Ascending aorta (tissue), 2 donors: ENCODE measurements at regions not wholly inside any gene's neighbourhood (a gene's known extent, or its start where the extent isn't known, plus 50 kb on each side); places are given as distances from the start of the nearest gene placed in this dataset.

Source experiments
- DNase-seq, 2 donors: peaks; one replicate each; pipeline ENCODE4 v3.0.0-alpha.2; 2019; ENCODE audit warnings: low spot score in 2 of 2
- H3K27ac ChIP-seq, 2 donors: fragments of 200-600 bp; sonication (generic); one replicate each; pipeline ENCODE4 v1.5.1; 2016 to 2017; ENCODE audit warnings: mild to moderate bottlenecking in 1 of 2
- H3K27me3 ChIP-seq: fragments of 200-600 bp; sonication (generic); one replicate; pipeline ENCODE4 v1.5.1; 2017
- H3K36me3 ChIP-seq, 2 donors: fragments of 200-600 bp; sonication (generic); one replicate each; pipeline ENCODE4 v1.5.1; 2016
- H3K4me1 ChIP-seq, 2 donors: fragments of 200-600 bp; sonication (generic); one replicate each; pipeline ENCODE4 v1.5.1; 2016 to 2017; ENCODE audit warnings: mild to moderate bottlenecking in 1 of 2
- H3K4me3 ChIP-seq, 2 donors: fragments of 200-600 bp; sonication (generic); one replicate each; pipeline ENCODE4 v1.5.1; 2016 to 2017; ENCODE audit warnings: mild to moderate bottlenecking in 1 of 2
- H3K9me3 ChIP-seq, 2 donors: fragments of 200-600 bp; sonication (generic); one replicate each; pipeline ENCODE4 v1.5.1; 2016
- intact Hi-C: fragments of 100-400 bp; cut with DNase I; formaldehyde crosslinking; loops from one replicate; pipeline ENCODE4 v1.15.1; 2023
- TF ChIP-seq, protein P1 (sequence below), 3 experiments: fragments of 200-600 bp in 2 of 3; fragments of 450-650 bp in 1 of 3; sonication (generic) in 2 of 3; IDR thresholded peaks; one replicate each; pipeline ENCODE4 v1.5.1; 2016 to 2019; ENCODE audit warnings: antibody characterized with exemption in 3 of 3, mild to moderate bottlenecking in 1 of 3, moderate library complexity in 1 of 3

DNA sequence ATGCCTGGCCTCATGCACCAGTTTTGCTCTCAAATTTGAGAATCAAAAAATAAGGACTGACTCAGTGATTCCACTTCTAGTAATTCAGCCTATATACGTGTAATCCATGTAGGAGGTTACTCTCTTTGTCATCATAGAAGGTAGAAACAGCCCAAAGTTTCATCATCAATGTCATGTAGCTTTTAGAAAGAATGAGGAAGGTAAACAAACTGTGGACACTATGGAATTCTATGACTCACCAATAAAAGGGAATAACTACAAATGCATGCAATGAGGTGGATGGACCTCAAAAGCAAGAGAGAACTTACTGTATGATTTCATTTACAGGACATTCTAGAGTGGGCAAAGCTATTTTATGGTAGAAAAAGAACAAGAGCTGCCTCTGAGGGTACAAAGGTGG is 93.2 kb upstream of the LRIG1 start:
- Histone ChIP-seq H3K36me3 (no peaks in the 10 kb centered on the region), H3K4me3 (no peak overlapping the region), H3K27me3 (no peaks in the 10 kb centered on the region), H3K9me3 (no peaks in the 10 kb centered on the region), H3K27ac (no peak overlapping the region), H3K4me1 (peaks cover 0 to 2% of the 10 kb centered on the region in 2 donors)
- intact Hi-C loops, result loop anchor here (5.0 to 10.0 kb wide), 2 partner anchors 89 to 177 kb away; partner anchors contain the start of gene LRIG1
- TF ChIP-seq, protein P1, sequence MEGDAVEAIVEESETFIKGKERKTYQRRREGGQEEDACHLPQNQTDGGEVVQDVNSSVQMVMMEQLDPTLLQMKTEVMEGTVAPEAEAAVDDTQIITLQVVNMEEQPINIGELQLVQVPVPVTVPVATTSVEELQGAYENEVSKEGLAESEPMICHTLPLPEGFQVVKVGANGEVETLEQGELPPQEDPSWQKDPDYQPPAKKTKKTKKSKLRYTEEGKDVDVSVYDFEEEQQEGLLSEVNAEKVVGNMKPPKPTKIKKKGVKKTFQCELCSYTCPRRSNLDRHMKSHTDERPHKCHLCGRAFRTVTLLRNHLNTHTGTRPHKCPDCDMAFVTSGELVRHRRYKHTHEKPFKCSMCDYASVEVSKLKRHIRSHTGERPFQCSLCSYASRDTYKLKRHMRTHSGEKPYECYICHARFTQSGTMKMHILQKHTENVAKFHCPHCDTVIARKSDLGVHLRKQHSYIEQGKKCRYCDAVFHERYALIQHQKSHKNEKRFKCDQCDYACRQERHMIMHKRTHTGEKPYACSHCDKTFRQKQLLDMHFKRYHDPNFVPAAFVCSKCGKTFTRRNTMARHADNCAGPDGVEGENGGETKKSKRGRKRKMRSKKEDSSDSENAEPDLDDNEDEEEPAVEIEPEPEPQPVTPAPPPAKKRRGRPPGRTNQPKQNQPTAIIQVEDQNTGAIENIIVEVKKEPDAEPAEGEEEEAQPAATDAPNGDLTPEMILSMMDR (IDR thresholded peaks at IDR 0.05), result no peak
- DNase-seq, result no peak

DNA sequence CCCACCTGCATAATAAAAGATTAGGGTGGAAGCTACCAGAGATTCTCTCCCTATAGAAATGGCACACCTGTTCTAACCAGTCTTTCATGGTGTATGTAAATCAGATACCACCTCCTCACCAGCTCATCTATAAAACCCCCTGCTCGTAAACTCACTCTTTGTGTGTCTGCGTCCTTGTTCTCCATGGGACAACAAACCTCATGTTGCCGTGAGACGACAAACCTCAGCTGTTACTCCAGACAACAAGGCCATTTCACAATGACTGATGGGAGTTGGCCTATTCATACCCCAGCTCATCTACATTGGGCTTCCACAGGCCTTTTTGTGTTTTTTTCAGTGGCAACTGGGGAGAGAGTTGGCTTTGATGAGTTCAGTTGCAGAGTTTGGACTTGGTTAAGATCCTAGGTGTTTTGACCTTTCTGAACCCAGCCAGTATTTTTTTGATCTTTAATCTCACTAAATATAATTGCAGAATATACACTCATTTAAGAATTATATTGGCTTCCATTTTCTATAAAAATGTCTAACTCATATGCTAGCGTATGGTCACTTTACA is 96.6 kb upstream of the LRIG1 start:
- Histone ChIP-seq H3K27me3 (no peaks in the 10 kb centered on the region), H3K9me3 (no peaks in the 10 kb centered on the region), H3K27ac (peak overlapping the region in 1 of 2 donors; percentile 31), H3K4me1 (peaks cover 0 to 2% of the 10 kb centered on the region in 2 donors), H3K4me3 (no peak overlapping the region), H3K36me3 (no peaks in the 10 kb centered on the region)
- intact Hi-C loops, result loop anchor here (10.0 kb wide), 1 partner anchor 93 kb away; the partner anchor contains the start of gene LRIG1
- TF ChIP-seq, protein P1 (IDR thresholded peaks at IDR 0.05), result no peak
- no peak for DNase-seq

DNA sequence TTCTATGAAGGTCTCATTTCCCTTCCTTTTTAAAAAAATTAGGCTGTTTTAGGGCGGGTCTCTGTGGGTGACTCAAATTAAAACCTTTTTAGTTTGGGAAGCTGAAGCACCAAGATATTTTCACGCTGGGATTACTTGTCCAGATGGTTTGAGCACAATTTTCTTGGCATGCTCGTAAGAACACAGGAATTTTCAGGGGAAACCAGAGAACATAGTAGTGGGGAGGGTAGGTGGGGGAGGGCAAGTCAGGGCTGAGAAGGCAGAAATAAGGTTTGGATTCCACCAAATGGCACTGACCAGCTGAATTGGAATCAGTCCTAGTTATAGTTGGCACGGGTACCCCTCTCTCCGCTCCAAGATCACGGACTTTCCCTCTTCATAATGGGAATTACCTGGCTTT is 97.3 kb upstream of the LRIG1 start:
- intact Hi-C loops, result loop anchor here (10.0 kb wide), 1 partner anchor 93 kb away; the partner anchor contains the start of gene LRIG1
- Histone ChIP-seq H3K27ac (peak overlapping the region; percentile 31 to 53), H3K9me3 (no peaks in the 10 kb centered on the region), H3K27me3 (no peaks in the 10 kb centered on the region), H3K4me1 (peaks cover 0 to 2% of the 10 kb centered on the region in 2 donors), H3K36me3 (no peaks in the 10 kb centered on the region), H3K4me3 (no peak overlapping the region)
- DNase-seq, result no peak
- TF ChIP-seq, protein P1 (IDR thresholded peaks at IDR 0.05), result no peak

DNA sequence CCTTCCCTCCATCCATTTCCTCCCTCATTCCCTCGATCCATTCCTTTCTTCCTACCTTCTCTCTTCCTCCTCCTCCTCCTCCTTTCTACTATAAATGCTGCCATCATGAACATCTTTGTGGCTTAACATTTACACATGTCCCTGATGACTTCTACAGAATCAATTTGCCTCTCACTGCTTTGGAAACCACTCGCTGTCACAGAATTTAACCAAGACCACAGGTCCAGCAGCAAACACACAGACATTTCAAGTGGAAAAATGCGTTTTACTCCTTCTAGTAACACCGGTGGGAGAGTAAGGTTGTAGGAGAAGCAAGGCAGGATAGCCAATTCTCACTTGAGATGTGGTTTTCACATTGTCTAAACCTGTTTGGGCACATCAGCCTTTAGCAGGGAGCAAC is 101.4 kb upstream of the LRIG1 start:
- Histone ChIP-seq H3K4me1 (peaks cover 0 to 2% of the 10 kb centered on the region in 2 donors), H3K27ac (no peak overlapping the region), H3K9me3 (no peaks in the 10 kb centered on the region), H3K36me3 (no peaks in the 10 kb centered on the region), H3K27me3 (no peaks in the 10 kb centered on the region), H3K4me3 (no peak overlapping the region)
- intact Hi-C loops, result no loop called here
- TF ChIP-seq, protein P1 (IDR thresholded peaks at IDR 0.05), result no peak
- no peak for DNase-seq

DNA sequence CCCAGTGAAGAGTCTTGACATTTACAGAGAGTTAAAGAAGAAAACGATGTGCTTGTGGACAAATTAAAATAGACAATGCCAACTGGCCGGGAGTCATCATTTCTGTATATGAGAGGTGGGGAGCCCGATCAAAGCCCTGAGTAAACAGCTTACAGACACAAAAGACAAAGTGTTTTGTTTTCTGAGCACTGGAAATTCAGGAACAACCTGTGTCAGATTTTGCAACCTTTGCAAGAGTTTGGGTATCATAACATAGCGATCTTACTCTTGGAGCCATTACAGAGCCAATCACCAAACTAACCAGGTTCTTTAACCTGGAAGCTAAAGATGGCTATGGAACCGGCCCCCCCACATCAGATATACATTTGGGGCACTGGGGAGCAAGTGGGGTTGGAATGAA is 101.9 kb upstream of the LRIG1 start:
- intact Hi-C loops, result no loop called here
- H3K4me1 ChIP-seq, result peaks cover 0 to 2% of the 10 kb centered on the region in 2 donors
- DNase-seq, result no peak
- H3K27me3 ChIP-seq, result no peaks in the 10 kb centered on the region
- H3K9me3 ChIP-seq, result no peaks in the 10 kb centered on the region
- no peak overlapping the region for H3K27ac ChIP-seq
- H3K4me3 ChIP-seq, result no peak overlapping the region
- TF ChIP-seq, protein P1 (IDR thresholded peaks at IDR 0.05), result no peak
- H3K36me3 ChIP-seq, result no peaks in the 10 kb centered on the region
